ENCODE measurements at regions not wholly inside any gene's neighbourhood (a gene's known extent, or its start where the extent isn't known, plus 50 kb on each side); places are given as distances from the start of the nearest gene placed in this dataset.

- TF ChIP-seq CTCF (conservative IDR thresholded peaks at IDR 0.05; ENCODE audit: low read depth, low read length) (no peak), EZH2 (IDR thresholded peaks at IDR 0.05; ENCODE audit: low read length, unreplicated experiment) (no peak)
These were observed 1169.2 kb downstream of the OTOL1 start for GRCh38 chr3:162665684-162666391.
